Umbilical cord (tissue), 1 donor: ENCODE measurements at regions not wholly inside any gene's neighbourhood (a gene's known extent, or its start where the extent isn't known, plus 50 kb on each side); places are given as distances from the start of the nearest gene placed in this dataset.
A peak's percentile ranks its signal among the peaks of the same experiment; 100 is the strongest.

ENCODE experiments used
- DNase-seq: peaks from one replicate; pipeline ENCODE4 v3.0.0-alpha.2; 2015; ENCODE audit warnings: low spot score

DNA sequence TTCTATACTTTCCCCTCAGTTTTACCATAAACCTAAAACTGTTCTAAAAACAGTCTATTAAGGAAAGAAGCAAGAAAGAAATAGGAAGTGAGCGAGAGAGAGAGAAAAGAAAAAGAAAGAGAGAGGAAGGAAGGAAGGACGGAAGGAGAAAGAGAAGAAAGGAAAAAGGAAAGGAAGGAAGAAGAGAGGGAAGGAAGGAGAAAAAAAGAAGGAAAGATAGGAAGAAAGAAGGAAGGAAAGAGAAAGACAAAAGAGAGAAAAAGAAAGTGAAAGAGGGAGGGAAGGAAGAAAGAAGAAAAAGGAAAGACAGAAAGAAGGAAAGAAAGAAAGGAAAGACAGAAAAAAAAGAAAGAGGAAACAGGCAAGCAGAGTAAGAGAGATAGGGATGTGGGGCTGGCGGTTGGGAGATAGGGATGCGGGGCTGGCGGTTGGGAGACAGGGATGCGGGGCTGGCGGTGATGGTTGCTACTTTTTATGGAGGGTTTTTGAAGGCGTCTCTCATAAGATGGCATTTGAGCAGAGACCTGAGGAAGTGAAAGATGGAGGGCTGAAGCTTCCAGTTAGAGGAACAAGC, 70.4 kb upstream of the IRF2BP2 start:
- DNase-seq, result no peak

DNA sequence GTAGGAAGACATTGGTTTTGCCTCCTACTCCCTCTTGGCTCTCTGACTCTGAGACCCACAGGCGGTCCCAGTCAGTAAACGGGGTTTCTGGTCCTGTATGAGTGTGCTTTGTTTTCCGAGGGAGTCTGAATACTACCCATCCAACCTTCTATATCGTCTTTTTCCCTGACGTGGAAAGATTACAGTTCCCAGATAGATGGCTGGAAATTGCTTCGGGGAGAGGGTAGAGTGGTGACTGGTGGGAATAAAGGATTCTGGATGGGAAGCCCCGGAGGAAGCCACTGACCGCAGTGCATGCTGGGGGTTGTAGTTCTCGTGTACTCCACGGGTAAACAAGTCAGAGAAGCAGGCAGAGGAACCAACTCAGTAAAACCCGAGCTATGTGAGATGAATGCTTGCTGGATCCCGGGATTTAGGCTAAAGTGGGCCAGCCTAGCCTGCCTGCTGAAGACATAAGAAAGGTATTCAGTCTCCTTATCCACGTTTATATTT, 66.2 kb upstream of the IRF2BP2 start:
- peak; percentile 97 for DNase-seq

DNA sequence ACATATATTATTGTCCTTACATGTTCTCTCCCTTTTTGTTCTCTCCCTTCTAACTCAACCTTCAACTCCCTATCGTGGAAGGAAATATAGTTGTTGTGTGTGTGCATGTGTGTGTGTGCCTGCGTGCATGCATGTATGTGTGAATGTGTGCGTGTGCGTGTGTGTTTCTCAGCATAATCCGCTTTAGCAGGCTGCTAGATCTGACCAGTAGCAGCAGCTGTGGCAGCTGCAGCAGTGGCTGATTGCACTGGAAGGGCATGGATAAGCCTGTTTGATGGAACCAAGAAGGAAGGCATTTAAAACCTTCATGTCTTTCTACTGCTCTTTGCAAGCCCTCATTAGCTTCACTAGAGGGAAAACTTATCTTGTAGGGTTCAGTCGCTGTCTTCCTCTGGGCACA, 65.6 kb upstream of the IRF2BP2 start:
- peak; percentile 20 for DNase-seq

DNA sequence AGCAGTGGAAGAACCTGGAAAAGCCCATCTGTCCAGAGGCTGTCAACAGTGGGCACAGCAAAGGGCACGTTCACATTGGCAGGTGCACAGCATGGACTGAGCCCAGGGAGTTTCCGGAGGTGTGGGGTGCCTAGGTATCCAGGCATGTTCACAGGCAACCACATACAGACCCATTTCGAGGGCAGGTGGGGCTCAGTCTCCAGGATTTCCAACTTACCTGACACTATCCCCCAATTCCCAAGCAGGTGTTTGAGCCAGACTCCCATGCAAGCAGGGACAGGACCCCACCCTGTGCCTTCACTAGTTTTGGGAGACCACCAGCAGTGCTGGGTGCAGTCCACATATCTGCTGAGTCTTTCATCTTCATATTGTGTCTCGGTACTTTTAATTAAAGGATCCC, 65.0 kb upstream of the IRF2BP2 start:
- DNase-seq, result no peak

DNA sequence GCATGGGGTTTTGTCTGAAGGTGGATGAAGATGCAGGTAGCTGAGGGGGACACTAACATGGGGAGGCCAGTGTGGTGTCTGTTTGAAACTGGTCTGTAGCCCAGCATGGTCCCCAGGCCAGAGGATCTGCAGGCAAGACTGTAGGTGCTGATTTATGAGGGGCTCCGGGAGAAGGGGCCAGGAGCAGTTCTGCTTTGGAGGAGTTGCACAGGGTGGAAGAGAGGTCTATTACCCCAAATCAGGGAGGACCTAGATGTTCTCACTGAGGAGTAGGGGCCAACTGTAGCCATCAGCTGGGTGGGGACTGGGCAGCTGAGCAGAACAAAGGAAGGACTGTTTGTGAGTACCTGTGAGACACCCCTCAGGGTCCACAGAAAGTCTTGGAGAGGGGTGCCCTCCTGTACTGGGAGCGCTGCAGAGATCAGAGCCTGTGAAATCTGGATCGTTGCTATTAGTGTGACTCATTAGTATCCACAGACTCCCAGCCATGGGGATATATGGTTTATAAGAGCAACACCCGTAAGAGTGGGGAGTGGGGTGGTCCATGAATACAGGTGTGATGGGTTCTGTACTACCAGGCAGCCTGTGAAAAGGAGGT, 64.3 kb upstream of the IRF2BP2 start:
- DNase-seq, result no peak

DNA sequence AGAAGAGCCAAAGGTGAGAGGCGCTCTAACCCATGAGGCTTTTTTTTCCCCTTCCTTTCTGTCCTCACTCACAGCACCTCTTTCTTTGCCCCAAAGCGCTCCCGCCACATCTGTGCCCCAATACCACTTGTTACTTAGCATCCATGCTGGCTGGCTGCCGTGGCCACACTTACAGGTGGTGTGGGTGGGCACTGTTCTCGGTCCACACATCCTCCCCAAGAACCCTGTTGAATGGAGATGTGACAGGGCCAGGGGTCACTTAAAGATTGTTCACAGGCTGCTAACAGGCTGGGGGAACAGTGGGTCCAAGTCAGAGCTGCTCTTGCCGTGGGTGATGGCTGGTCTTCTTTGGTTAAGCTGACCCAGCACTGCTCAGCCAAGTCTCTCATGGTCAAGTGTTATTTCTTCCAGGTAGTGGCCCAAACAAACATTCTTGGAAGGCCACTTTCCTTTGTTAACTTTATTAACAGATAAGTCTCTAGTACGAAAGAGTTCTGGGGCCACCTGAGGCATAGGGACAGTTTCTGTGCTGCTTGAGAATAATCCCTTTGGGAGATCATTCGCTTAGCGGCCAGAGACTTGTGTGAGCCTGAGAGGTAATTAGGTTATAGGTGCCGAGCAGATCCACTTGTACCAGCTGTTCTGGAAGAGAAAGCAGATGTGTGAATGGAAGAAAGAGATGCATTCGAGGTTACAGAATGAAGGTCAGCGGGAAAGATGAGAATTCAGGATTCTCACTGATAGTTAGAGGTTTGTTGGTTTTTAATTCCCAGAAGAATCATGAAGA, 62.6 kb upstream of the IRF2BP2 start:
- DNase-seq, result no peak

DNA sequence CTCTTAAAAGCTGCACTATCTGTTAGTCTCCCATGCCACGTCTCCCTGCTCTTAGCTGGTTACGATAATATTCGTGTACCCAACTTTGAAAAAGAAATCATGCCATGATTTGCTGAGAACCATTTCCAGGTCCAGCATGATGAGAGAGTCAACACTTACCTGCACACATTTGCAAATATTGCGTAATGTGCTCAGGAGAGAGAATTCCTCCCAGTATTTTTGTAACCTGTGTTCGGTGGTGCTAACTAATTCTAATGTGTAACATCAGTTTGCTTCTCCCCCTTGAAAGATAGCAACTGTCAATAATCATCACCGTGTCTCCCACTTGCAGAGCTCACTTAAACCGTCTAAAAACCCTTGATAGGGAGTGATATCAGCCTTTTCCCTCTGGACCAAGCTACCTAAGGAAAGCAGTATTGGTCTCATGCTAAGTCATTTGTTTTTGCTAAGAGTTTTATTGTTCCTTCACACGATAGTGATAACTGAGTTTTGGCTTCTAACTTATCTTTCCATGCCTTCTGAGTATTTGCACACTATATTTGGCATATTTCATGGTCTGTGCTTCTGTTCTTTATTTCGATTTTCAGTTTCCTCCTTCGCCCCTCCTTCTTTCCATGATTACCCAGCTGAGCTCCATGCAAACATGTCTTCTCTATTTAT, 61.1 kb upstream of the IRF2BP2 start:
- no peak for DNase-seq

DNA sequence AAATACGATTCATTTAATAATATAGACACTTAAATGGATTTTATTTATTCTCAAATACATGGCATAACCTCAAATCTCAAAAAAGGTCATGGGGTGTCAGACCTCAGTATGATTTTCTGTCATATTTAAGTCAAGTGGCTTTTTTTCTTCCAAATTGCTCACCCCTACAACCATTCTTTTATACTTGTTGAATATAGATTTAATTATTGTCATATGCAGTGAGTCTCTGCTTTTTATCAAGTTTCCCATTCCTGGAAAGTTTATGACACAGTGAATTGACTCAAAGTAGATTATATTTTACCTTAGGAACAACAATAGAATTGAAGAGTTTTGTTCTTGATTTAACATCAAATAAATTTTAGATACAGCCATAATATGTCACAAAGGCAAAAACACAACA, 59.5 kb upstream of the IRF2BP2 start:
- DNase-seq, result no peak

DNA sequence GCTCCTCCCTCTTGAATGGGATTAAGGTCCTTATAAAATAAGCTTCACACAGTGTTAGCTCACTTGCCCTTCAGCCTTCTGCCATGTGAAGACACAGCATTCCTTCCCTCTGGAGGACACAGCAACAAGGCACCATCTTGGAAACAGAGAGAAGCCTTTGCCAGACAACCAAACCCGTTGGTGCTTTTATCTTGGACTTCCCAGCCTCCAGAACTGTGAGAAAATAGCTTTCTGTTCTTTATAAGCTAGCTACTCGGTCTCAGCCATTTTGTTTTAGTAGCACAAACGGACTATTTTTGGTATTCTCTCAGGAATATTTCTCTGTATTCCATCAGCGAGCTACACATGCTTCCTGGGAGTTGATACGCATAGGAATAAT, 58.6 kb upstream of the IRF2BP2 start:
- DNase-seq, result no peak

DNA sequence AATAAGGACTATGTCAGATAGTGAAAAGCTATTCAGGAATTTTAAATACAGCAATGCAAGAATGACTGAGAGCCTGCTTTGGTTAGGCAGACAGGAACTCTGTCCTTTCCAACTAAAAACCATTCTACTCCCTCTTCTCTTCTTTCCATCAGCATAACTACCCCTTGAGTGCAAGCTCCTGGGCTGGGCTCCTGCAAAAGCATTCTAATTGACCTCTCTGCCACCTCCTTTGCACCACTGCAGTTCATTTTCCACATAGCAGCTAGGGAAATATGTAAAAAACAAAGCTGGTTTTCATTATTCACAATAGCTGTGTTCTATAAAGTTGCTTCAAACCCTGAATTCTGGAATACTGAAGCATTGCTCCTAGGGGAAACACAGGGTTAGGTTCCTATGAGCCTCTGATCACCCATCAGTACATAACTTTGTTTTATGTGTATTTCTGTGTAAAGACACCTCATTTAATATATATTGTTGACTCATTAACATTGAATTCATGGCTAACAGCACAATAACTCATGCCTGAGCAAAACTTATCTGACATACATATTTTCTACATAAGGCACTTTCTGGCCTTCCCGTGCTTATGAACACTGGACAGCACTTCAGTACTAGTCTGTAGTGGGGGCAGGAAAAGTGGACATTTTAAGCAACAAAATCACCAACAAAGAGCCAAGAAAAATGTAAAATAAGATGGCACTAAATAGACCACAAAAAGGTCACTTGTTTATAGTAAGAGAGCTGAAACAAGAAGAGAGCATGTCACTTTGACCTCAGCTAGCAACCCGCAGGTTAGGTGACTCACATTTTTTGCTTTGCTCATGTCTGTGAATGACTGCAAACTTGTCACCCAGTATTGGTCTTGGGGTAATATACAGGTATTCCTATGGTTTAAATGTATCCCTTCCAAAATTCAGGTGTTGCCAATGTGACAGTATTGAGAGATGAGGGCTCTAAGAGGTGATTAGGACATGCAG, 57.9 kb upstream of the IRF2BP2 start:
- no peak for DNase-seq

DNA sequence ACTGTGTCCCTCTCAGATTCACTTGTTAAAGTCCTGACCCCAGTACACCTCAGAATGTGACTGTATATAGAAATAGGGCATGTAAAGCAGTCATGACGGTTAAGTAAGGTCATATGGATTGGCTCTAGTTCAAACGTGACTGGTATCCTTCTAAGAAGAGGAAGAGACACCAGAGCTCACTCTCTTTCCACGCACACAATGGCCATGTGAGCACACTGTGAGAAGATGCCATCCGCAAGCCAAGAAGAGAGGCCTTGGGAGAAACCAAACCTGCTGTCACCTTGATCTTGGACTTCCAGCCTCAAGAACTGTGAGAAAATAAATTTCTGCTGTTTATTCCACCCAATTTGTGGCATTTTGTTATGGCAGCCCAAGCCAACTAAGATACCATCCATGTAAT, 56.8 kb upstream of the IRF2BP2 start:
- no peak for DNase-seq

DNA sequence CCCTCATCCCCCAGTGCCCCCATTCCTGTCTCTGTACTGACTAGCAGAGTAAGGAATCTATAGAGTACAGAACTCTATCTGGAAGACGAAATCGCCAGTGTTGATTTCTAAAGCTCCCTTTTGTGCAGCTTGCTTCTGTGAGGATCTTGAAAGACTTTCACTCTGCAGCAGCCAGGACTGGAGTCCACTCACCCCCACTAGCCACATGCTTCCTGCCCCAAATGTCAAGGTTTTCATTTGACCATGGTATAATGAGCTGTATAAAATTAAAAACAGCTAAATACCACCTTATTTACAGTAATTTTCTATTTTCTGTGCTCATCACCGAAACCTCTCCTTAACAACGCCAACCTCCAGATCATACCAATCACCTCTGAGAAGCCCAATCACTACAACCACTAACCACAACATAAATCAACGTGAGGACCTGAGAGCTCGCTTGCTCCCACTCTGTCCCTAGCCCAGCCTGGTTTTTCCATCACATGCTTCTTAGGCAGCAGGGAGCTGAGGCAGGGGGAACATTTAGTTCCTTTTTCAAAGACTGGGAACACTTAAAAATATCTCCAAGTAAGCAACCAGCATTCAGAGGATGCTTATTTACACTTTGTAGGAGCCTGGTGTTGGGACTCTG, 56.1 kb upstream of the IRF2BP2 start:
- DNase-seq, result no peak

DNA sequence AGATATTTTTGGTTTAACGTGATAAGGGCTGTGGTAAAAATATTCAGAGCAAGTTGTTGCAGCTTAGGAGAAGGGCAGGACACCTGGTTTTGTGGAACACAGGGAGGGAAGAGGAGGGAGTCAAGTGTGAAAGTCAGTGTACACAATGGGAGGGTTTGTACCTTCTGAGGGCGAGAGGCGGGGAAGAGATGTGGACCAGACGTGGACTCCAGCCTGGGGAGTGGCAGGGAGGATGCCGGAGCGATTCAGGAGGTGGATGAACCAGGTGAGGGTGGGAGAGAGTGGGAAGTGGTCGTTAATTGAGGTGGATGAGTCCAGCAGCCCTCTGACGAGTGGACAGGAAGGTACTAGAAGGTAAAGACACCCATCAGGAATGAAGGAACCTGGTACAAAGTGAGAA, 52.2 kb upstream of the IRF2BP2 start:
- DNase-seq, result no peak

DNA sequence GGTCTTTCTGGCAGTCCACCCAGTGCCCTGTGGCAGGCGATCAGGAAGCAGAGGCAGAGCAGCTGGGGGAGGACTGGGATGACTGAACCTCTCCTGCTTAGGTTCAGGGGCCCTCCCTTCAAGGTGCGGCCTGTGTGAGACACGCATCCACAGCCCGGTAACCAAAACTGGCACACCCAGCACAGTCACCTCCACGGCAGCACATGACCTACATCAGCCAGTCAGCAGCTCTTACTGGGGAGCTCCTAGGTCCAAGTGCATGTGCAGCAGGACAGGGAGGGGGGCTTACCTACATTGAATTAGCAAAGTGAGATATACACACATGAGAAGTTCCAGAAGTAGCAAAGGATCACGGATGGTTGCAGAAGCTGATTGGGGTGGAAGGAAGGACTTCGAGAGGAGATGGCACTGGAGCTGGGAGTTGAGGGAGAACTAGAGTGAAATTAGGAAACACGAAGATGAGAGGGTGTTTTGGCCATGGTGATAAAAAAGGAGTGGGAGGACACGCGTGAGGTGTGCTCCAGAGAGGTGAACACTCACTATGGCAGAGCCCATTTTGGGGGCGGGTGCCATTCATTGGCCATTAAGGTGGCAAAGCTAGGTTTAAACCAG, 51.4 kb upstream of the IRF2BP2 start:
- no peak for DNase-seq

DNA sequence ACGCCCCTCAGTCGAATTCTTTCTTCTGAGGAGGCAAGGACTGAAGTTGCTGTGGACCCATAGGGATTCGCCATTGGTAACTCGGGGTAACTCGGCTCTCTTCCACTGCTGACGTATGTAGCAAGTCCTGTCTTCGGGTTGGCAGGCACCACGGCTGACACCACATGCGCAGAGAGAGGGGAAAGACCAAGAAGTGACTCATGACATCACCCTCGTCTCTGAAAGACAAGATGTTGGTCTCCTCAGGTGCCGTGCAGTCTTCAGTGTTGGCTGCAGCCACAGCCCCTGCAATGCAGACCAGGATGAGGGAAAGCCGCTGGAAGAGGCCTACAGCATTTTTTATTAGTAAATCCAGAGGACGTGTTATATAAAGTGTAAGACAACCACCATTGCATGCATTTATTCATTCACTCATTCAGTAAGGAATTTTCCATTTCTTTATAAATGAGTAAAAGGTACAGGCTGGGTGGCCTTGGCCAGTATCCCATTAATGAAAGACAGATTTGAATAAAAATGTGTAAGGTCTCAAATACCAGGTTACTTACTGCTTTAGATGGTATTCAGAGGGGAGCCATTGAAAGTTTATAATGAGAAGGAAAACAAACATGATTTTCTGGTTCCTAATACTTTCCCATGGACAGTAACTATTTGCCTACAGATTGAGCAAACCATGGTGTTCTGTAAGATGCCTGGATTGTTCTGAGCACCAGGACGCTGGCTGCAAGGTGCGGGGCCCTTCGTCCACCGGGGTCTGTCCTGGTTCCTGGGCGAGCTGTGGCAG, 50.7 kb upstream of the IRF2BP2 start:
- no peak for DNase-seq
